ENCODE measurements at regions not wholly inside any gene's neighbourhood (a gene's known extent, or its start where the extent isn't known, plus 50 kb on each side); places are given as distances from the start of the nearest gene placed in this dataset.

- no peak overlapping the region for H3K27ac Mint-ChIP-seq
- TF ChIP-seq CTCF (IDR thresholded peaks at IDR 0.05): no peak
- H3K36me3 Mint-ChIP-seq: no peaks in the 10 kb centered on the region
- Histone ChIP-seq H3K4me1 (ENCODE audit: control insufficient read depth in 1 of 2, insufficient read depth in 2 of 2, low read length in 2 of 2) (no peaks in the 10 kb centered on the region), H3K79me2 (ENCODE audit: insufficient read depth, low read length) (no peaks in the 10 kb centered on the region), H3K9me3 (replicated peaks in 1 of 2; ENCODE audit: control insufficient read depth in 1 of 2, insufficient read depth in 1 of 2, low read length in 2 of 2) (no peaks in the 10 kb centered on the region), H2AFZ (ENCODE audit: insufficient read depth, low read depth, low read length, poor library complexity, severe bottlenecking) (no peak overlapping the region), H3K4me3 (replicated peaks in 1 of 3; ENCODE audit: low read depth in 2 of 3, low read length in 3 of 3) (no peak overlapping the region), H3K27me3 (ENCODE audit: control insufficient read depth in 2 of 2, insufficient read depth in 2 of 2, low read length in 2 of 2) (no peaks in the 10 kb centered on the region), H3K36me3 (replicated peaks in 1 of 2; ENCODE audit: control insufficient read depth in 1 of 2, insufficient read depth in 2 of 2, low read length in 2 of 2) (no peaks in the 10 kb centered on the region), H3K4me2 (replicated peaks; ENCODE audit: extremely low read depth, low read length, poor library complexity, severe bottlenecking) (no peak overlapping the region), H4K20me1 (ENCODE audit: insufficient read depth, low read length) (no peaks in the 10 kb centered on the region), H3K27ac (ENCODE audit: low read depth in 1 of 2, low read length in 2 of 2) (no peak overlapping the region), H3K9ac (ENCODE audit: insufficient read depth, low read length, poor library complexity, severe bottlenecking) (no peak overlapping the region)
- peaks cover 0 to 1% (median 0%) of the 10 kb centered on the region in 3 donors for H3K27me3 Mint-ChIP-seq (ENCODE audit: low read depth in 3 of 3)
- intact Hi-C loops (cut with micrococcal nuclease): no loop called here
- H3K9me3 Mint-ChIP-seq: peaks cover 0 to 13% (median 4%) of the 10 kb centered on the region in 7 donors
- no peak overlapping the region for H3K4me3 Mint-ChIP-seq
- DNase-seq: no peak
- no peaks in the 10 kb centered on the region for H3K4me1 Mint-ChIP-seq
- no CpG with 5 or more reads among the region's 3 CpGs for WGBS (ENCODE audit: insufficient coverage)
Observed at GRCh38 chr3:18797378-18797777, 350.9 kb upstream of the KCNH8 start.

GRCh38 chr3:18795078-18795477 lies 353.2 kb upstream of the KCNH8 start:
- no peak for DNase-seq
- Mint-ChIP-seq H3K9me3 (peaks cover 0 to 13% (median 4%) of the 10 kb centered on the region in 7 donors), H3K4me1 (no peaks in the 10 kb centered on the region), H3K27me3 (ENCODE audit: low read depth in 3 of 3) (no peaks in the 10 kb centered on the region), H3K36me3 (no peaks in the 10 kb centered on the region), H3K27ac (no peak overlapping the region), H3K4me3 (no peak overlapping the region)
- Histone ChIP-seq H3K4me2 (replicated peaks; ENCODE audit: extremely low read depth, low read length, poor library complexity, severe bottlenecking) (no peak overlapping the region), H3K9me3 (replicated peaks in 1 of 2; ENCODE audit: control insufficient read depth in 1 of 2, insufficient read depth in 1 of 2, low read length in 2 of 2) (no peaks in the 10 kb centered on the region), H3K4me3 (replicated peaks in 1 of 3; ENCODE audit: low read depth in 2 of 3, low read length in 3 of 3) (no peak overlapping the region), H3K4me1 (ENCODE audit: control insufficient read depth in 1 of 2, insufficient read depth in 2 of 2, low read length in 2 of 2) (no peaks in the 10 kb centered on the region), H3K27me3 (ENCODE audit: control insufficient read depth in 2 of 2, insufficient read depth in 2 of 2, low read length in 2 of 2) (no peaks in the 10 kb centered on the region), H3K27ac (ENCODE audit: low read depth in 1 of 2, low read length in 2 of 2) (no peak overlapping the region), H3K36me3 (replicated peaks in 1 of 2; ENCODE audit: control insufficient read depth in 1 of 2, insufficient read depth in 2 of 2, low read length in 2 of 2) (no peaks in the 10 kb centered on the region), H2AFZ (ENCODE audit: insufficient read depth, low read depth, low read length, poor library complexity, severe bottlenecking) (no peak overlapping the region), H4K20me1 (ENCODE audit: insufficient read depth, low read length) (no peaks in the 10 kb centered on the region), H3K79me2 (ENCODE audit: insufficient read depth, low read length) (no peaks in the 10 kb centered on the region), H3K9ac (ENCODE audit: insufficient read depth, low read length, poor library complexity, severe bottlenecking) (no peak overlapping the region)
- WGBS (ENCODE audit: insufficient coverage): 83% methylated on average over 1 of the region's 2 CpGs
- intact Hi-C loops (cut with micrococcal nuclease): no loop called here
- no peak for TF ChIP-seq CTCF (IDR thresholded peaks at IDR 0.05)
